Activated CD8-positive, alpha-beta memory T cell treated with anti-CD3 and anti-CD28 coated beads for 36 hours (primary cell): ENCODE measurements at regions not wholly inside any gene's neighbourhood (a gene's known extent, or its start where the extent isn't known, plus 50 kb on each side); places are given as distances from the start of the nearest gene placed in this dataset.

Source experiments
- CTCF ChIA-PET: fragments of 350-600 bp; sonication (Branson Sonifier 250); formaldehyde crosslinking; loops from one replicate; lab custom pipeline; 2021; ENCODE audit warnings: antibody characterized with exemption; lab: Charles Lee
- POLR2A ChIA-PET: fragments of 350-600 bp; sonication (Branson Sonifier 250); formaldehyde crosslinking; loops from one replicate; lab custom pipeline; 2021; ENCODE audit warnings: antibody characterized with exemption; lab: Charles Lee

DNA sequence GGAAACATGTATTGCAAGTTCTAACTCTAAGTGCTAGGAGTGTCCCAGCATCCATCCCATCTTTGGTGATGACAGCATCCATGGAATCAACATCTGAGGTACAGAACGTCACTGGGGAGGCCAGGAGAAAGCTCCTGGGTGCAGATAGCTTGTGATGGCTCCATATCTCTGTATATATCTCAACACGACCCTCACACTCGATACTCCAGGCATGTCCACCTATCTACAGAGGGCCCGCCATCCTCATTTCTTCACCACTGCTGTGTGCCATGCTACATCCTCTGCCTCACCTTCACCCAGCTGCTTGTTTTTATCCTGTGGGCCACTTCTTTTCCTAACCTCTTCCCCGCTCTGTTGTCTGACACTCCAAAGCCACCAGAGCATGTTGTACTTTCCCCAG is 100.4 kb upstream of the SERP2 start:
- ChIA-PET POLR2A (no interaction called here), CTCF (interaction anchor here (0.6 kb wide), 1 partner anchor 110 kb away, joined by 3 read pairs; no protein-coding TSS in a partner anchor)

DNA sequence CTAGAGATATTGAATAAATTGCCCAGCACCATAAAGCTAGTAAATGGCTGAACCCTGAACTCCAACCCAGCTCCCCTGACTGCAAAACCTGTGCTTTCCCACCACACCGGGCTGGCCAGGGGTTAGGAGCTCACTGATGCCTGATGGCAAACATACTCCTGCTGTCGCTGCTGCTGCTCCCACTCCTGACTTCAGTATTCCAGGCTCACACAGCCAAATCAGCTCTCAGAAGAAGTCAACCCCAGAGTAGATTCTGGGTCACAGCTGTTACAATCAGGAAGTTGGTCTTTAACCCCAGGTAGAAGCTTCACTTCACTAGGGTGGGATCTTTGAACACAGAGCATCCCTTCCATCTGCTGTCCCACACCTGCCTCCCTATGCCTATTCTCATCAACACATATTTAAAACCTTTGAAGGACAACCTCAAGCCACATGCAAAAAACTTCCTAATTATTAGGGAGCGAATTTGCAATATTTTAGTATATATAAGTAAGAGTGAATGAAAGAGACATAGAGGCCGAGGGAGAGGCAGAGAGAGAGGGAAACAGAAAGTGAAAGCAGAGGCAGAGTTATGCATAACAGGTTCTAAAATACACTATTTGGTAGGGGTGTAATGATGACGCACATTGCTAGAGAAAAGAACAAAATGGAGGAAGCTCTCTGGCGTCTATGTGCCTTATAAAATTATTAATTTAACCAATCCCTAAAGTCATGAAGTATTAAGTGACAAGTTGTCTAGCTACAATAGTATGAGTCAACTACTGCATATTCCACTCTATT is 99.4 kb upstream of the SERP2 start:
- CTCF ChIA-PET = no interaction called here
- POLR2A ChIA-PET = no interaction called here

DNA sequence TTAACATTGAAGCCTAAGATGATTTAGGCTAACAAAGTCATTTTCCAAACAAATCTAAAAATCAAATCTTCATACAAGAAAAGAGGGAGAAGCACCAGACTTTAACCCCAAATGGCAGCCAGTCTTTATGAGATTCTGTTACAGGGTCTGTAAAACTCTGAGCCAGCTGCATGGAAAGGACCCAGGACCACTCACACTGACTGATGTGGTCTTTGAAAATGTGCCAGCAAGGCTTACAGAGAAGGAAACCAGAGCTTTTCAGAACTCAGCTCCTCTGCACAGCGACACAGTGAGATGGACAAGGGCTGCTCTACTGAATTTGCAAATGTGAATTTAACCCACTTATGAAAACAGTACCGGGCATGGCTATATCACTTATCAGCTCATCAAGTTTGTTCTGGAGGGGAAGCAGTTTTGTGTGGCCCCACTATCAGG is 98.8 kb upstream of the SERP2 start:
- CTCF ChIA-PET = no interaction called here
- POLR2A ChIA-PET = no interaction called here

DNA sequence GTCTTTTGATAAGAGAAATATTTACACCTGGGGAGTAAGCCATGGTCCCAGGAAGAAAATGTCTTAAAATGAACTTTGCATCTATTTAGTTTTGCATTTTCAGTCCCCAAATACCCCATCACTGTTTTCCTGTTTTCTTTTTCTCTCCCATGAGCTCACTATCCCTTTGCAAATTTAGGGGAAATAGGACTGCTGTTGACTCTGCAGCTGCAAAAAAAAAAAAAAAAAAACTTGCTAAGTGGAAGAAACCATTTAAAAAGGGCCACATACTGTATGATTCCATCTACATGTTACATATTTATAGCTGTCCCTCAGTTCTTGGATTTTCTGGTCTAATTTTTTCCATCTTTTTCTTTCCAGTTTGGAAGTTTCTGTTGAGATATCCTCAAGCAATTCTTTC is 98.2 kb upstream of the SERP2 start:
- ChIA-PET CTCF (no interaction called here), POLR2A (no interaction called here)

DNA sequence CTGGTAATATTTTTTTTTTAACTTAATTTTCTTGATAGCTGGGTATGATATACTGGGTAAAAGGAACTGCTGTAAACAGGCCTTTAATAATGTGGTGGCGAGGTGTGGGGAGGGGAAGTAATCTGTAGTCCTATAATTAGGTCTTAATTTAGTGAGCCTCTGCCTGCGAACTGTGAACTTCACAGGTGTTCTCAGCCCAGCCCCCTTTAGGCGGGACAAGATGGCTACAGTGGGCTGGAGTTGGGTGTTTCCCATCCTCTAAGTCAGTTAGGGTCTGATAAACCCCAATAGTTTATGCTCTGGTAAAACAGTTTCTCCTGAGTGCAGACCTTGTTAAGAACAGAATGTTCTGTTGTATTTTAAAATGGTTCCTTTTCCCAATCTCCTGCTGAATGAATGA is 97.6 kb upstream of the SERP2 start:
- ChIA-PET POLR2A (no interaction called here), CTCF (no interaction called here)

DNA sequence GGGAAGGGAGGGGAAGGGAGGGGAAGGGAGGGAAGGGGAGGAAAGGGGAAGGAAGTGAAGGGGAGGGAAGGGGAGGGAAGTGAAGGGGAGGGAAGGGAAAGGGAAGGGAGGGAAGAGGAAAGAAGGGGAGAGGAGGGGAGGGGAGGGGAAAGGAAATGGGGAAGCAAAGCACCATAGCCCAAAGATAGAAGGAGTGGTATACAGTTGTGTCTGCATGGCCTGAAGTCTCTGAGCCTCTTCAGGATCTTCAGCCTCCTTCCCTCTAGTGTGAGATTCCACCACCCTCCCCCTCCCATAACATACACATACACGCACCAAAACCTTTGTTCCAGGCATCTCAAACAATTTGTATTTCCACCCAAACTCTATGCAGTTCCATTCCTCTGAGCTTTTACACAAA is 96.2 kb upstream of the SERP2 start:
- ChIA-PET POLR2A (no interaction called here), CTCF (interaction anchor here (1.8 kb wide), 1 partner anchor 15 kb away, joined by 5 read pairs; no protein-coding TSS in a partner anchor)

DNA sequence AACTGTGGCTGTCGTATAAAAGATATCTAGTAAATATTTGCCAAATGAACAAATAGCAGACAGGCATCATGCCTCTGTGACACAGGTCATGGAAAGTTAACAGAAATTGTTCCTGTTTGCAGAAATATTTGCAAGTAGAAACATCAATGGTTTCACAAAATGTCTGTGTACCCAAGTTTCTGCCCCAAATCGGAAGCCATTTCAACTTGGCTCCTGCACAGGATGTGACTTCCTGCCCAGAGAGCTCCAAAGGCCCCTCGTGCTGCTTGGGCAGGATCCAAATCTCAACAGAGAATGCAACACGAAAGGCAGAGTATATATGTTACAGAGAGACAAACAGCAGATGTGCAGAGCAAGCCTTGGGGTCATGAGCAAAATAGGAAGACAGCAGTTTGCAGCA is 95.5 kb upstream of the SERP2 start:
- CTCF ChIA-PET = interaction anchor here (1.8 kb wide), 1 partner anchor 16 kb away, joined by 5 read pairs; no protein-coding TSS in a partner anchor
- POLR2A ChIA-PET = no interaction called here

DNA sequence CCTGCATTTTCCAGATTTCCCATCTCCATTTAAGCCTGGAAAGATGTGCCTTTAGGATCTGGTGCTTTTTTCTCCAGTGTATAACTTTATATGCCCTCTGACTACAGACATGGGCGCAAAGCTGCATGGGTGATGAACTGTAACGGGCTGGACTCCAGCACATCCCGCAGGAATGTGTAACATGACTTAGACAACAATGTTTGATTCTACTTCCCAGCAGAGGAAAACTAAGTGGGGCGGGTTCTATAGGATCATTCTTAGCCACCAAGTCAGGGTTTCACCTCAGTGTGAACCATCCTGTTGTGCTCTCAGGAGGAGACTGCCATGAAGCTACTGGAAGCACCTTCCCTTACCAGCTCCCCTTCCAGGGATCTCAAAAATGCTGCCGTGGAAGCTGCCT is 93.2 kb upstream of the SERP2 start:
- ChIA-PET CTCF (no interaction called here), POLR2A (no interaction called here)

DNA sequence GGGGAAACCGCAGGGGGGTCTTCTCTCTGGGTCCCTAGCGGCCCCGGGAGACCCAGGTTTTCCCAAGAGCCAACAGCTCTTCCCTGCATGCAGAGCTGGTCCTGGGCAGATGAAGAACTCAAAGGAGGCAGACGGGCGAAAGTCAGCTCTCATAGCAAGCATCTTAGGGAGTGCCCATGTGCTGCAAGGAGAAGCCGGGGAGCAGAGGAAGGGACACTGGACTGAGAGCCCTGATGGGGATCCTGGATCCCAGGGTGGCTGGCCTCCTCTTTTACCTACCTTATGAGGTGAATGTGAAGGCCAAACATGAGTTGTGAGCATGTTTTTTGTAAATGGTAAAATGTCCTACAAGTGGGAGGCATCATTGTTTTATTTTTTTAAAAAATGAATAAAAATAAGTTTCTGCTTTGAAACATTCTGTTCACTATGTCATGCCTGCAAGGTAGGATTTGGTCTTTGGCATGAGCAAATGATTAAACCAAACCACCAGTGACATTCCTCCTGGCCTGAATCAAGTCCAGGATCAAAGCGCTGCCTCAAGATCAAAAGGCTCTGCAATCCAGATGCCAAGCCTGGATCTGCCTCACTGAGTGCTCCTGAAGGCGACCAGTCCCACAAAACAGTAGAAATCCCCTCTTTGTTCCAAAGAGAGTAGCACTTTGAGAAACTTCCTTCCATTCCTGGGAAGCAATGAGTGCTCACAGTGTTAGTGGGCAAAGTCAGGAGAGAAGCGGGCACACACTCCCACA is 92.2 kb upstream of the SERP2 start:
- ChIA-PET CTCF (no interaction called here), POLR2A (no interaction called here)

DNA sequence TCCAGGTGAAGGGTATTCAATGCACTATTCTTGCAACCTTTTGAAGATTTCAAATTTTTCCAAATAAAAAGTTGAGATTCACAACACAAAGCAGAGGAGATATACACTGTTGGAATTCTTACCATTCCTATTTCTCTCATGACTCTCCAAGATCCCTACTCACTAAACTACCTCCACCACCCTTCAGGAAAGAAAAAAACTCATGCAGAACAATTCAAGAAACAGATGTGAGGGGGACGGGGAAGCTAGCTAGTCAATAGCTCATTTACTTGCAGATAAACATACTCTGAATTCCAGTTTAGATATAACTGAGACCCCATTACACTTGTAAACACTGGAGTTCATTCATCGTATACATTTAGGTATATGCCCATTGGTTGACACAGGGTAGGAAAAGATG is 90.0 kb upstream of the SERP2 start:
- POLR2A ChIA-PET = no interaction called here
- CTCF ChIA-PET = no interaction called here

DNA sequence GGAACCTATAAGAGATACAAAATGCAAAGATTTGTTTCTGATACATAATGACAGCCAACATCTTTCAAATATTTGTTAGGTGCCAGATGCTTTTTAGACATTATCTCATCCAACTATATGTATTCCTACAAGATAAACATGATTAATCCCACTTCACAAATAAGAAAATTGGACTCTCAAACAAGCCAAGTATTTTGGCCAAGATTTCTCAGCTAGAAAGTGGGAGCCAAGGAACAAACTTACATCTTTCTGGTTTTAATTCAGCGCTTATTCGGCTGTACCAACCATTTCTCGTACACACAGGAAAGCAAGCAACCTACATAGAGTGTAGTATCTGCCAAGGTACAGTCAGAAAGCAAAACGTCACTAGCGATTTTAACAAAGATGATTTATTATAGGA is 85.7 kb upstream of the SERP2 start:
- ChIA-PET POLR2A (no interaction called here), CTCF (interaction anchor here (0.7 kb wide), 1 partner anchor 9 kb away, joined by 3 read pairs; no protein-coding TSS in a partner anchor)

DNA sequence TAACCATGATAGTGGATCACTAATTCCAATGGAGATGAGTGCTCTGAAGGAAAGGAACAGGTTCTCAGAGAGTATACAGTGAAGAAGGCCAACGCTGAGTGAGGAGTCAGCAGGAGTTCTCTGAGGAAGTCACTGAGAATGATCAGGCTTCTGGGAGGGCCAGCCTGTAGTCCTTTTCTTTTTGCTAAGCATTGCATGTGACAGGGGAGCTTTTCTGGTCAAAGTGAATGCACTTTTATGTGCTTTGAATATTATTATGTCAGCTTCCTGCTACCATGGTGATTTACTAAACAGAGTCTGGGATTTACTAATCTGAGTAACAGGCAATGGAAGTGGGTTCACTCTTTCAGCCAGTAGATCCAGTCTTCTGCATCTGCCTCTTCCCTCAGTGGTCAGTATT is 81.1 kb upstream of the SERP2 start:
- ChIA-PET CTCF (no interaction called here), POLR2A (no interaction called here)

DNA sequence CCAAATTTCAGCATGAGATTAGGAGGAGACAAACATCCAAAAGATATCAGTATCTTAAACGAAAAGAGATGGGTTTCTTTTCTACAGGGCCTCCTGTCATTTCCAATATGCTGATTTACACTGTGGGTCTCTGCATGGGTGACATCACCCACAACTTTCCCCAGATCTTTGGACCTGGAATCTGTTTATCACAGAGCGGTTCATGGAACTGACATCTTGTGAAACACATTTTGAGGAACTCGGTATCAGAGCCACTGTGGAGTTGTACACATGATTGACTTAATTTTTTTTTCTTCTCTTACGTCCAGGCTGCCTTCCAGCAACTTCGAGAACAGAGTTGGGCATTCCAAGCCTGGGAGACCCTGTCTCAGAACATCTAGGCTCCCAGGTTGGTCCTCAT is 80.2 kb upstream of the SERP2 start:
- CTCF ChIA-PET = no interaction called here
- POLR2A ChIA-PET = no interaction called here

DNA sequence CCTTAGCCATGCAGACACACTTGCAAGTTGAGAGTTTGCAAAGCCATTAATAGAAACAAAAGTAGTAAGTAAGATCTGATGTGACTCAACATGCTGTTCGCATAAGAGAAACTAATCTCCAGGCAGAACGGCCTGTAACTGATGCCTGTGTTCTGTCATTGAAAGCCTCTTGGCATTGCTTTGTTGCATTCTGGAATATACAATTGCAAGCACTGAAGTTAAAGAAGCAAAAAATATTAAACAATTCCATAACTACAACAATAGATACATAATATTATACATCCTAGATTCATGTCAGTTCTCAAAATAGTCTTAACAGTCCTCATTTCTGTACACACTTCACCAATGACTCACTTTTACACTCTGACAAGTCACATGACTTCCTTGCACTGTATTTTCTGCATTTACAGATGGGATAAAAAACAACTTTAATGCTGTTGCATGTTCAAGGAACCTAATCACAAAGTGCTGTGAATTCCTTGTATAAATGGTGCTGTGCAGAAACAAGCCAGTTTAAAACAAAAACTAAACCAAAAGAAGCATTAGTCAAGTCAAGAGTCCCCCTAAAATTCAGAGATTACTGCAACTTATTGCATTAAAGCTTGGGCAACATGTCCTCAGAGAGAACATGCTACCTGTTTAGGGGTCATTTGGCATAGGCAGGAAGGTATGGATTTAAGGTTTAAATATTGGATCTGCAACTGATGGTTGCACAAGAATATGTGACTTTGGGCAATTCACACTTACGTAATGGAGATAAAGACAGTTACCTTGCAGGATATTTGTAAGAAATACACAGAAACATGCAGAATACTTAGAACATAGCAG is 79.5 kb upstream of the SERP2 start:
- ChIA-PET POLR2A (no interaction called here), CTCF (no interaction called here)

DNA sequence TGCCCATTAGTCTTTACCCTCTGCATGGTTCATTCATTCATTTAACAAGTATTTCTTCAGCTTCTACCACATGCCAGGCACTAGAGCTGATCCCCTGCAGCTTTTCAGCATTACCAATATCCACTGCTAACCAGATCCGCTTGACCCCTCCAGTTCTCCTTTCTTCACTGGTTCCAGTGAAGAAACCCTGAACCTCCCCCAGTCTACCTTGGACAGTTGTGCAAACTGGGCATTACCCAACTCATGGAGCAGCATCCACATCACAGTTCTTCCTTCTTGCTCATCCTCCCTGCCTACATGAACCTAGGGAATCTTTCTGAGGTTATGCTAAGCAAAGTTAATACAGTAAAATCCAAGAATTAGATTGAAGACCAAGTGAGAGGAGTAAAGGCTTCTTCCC is 78.7 kb upstream of the SERP2 start:
- CTCF ChIA-PET = no interaction called here
- POLR2A ChIA-PET = no interaction called here

DNA sequence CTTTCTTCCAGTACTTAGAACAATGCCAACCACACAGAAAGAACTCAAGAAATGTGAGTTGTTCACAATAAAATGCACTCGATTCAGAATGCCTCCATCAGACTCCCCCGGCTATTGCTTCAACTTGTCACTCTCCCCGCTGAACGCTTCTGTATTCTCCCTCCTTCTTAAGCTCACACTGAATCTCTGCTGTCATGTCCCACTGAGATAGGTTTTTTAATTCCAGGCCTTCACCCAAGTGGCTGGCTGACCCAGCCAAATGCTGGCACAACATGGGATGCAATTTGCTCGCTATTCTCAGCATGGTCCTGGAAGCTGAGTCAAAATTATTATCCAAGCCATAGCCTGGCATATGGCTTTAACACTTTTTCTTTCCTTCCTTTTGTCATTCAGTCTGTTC is 76.8 kb upstream of the SERP2 start:
- ChIA-PET CTCF (no interaction called here), POLR2A (no interaction called here)

DNA sequence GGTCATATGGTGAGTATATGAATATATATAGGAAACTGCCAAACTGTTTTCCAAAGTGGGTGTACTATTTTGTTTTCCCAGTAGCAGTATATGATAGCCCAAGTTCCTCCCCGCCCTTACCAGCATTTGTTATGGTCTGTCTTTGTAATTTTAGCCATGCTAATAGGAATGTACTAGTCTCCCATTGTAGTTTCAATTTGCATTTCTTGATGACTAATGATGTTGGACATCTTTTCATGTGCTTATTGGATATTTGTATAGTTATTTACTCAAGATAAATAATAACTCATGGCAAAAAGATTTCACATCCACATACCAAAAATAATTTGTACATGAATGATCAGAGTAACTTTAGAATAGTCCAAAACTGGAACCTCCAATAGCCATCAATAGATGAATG is 75.3 kb upstream of the SERP2 start:
- POLR2A ChIA-PET = no interaction called here
- CTCF ChIA-PET = no interaction called here

DNA sequence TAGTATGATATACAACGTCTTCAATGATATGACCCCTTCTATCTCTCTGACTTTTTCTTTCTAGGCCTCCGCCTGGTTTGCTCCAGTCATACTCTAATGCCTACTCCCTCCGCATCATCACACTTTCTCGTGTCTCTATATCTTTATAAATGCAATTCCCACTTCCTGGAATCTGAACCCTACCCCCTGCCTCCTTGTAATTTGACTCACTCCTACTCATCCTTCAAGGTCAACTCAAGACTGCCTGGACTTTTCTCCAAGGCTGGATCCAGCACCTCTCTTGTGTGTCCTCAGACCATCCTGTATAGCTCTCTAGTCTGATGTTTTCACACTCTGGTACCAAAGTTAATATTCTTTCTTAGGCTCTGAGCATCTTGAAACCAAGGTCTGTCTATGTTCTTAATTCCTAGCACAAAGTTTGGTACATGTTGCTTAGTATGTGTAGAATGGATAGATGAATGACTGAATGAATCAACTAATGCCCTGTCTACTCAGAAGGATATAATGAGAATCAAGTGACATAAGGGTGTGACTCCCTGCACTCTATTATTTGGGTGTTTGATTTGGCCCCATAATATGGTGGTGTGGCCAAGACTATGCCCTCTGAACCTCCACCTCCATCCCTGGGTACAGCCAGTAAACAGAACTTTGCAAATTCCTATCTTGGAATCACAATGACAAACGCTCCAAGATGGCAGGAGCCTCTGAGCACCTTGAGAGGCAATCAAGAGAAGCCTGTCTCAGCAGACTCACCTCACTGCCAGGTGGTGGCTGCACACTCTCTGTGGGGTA is 74.3 kb upstream of the SERP2 start:
- POLR2A ChIA-PET = no interaction called here
- CTCF ChIA-PET = no interaction called here

DNA sequence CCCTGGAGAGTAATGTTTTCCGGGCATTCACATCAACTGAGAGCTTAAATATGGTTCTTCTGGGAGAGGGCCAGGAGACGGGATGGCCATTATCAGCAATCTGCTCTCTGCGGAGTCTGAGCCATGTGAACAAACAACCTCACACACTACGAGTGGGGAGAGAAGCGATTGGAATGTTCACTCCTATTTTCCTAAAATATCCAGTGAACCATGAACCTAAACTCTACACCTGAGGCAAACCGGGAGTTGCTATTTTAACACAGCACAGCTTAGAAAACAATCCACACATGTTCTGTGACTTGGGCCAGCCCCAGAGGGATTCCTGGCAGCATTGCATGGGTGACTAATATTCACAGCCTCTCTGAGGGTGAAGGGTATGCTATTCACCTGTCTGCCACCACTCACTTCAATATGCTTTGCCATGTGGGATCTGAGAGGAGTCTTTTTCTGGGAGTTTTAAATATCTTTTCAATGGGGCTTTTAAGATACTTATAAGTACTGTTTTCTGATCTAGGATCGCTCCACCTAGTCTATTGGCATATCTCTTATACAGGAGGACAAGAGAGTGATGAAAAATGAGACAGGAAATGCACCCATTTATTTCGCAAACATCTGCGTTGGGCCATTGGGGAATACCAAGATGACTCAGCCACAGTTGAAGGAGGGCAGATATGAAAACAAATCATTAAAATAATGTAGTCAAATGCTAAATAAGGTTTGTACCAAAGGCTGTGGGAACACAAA is 72.6 kb upstream of the SERP2 start:
- CTCF ChIA-PET = no interaction called here
- POLR2A ChIA-PET = no interaction called here
